Parathyroid adenoma (tissue), 2 donors: ENCODE measurements at regions not wholly inside any gene's neighbourhood (a gene's known extent, or its start where the extent isn't known, plus 50 kb on each side); places are given as distances from the start of the nearest gene placed in this dataset.

Experiments used
- H2AFZ ChIP-seq: fragments of 300-600 bp; sonication (generic); one replicate; pipeline ENCODE4 v1.7.0; 2017; ENCODE audit warnings: antibody characterized with exemption, mild to moderate bottlenecking
- H3K27ac ChIP-seq: fragments of 300-600 bp; sonication (generic); one replicate; pipeline ENCODE4 v1.7.0; 2017
- H3K27me3 ChIP-seq: fragments of 300-600 bp; sonication (generic); one replicate; pipeline ENCODE4 v1.7.0; 2017; ENCODE audit warnings: low read length; ENCODE audit not compliant: control insufficient read depth, insufficient read depth
- H3K36me3 ChIP-seq: fragments of 300-600 bp; sonication (generic); one replicate; pipeline ENCODE4 v1.7.0; 2017; ENCODE audit warnings: low read length; ENCODE audit not compliant: control insufficient read depth, insufficient read depth
- H3K4me1 ChIP-seq: fragments of 300-600 bp; sonication (generic); one replicate; pipeline ENCODE4 v1.7.0; 2017; ENCODE audit warnings: control low read depth
- H3K4me2 ChIP-seq: fragments of 300-600 bp; sonication (generic); one replicate; pipeline ENCODE4 v1.7.0; 2017; ENCODE audit warnings: low read length
- H3K4me3 ChIP-seq: fragments of 300-600 bp; sonication (generic); one replicate; pipeline ENCODE4 v1.7.0; 2017; ENCODE audit warnings: low read depth, low read length
- H3K79me2 ChIP-seq: fragments of 300-600 bp; sonication (generic); one replicate; pipeline ENCODE4 v1.7.0; 2017; ENCODE audit warnings: control low read depth
- H3K9ac ChIP-seq: fragments of 300-600 bp; sonication (generic); one replicate; pipeline ENCODE4 v1.7.0; 2017; ENCODE audit warnings: mild to moderate bottlenecking
- H3K9me3 ChIP-seq: fragments of 300-600 bp; sonication (generic); one replicate; pipeline ENCODE4 v1.7.0; 2017; ENCODE audit warnings: low read length; ENCODE audit not compliant: control insufficient read depth
- TF ChIP-seq, protein P1 (sequence below): fragments of 300-600 bp; sonication (generic); IDR thresholded peaks from one replicate; pipeline ENCODE4 v1.7.0; 2017; ENCODE audit warnings: antibody characterized with exemption, mild to moderate bottlenecking
- donor health status: primary hyperparathyroidism.

DNA sequence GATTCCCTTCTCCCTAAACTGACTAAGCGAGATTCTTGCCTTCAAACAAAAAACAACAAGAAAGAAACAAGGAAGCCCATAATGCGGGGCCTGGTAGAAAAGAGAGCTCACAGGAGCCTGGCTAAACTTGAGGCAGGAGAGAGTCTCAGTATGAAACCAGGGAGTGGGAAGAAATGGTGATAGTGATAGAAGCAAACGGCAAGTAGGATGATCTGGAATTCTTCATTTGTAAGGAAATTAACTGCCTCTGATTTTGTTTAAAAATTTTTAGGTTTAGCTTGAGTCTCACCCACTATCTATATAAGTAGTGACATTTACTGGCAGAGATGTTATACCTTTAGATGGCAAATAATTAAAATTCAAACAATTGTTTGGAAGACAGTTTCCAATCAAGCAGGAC is 1356.5 kb upstream of the LRRTM1 start:
- H3K4me3 ChIP-seq, result no peak overlapping the region
- H3K9ac ChIP-seq, result no peak overlapping the region
- no peak overlapping the region for H2AFZ ChIP-seq
- no peaks in the 10 kb centered on the region for H3K79me2 ChIP-seq
- no peak overlapping the region for H3K4me2 ChIP-seq
- no peak overlapping the region for H3K27ac ChIP-seq
- TF ChIP-seq, protein P1, sequence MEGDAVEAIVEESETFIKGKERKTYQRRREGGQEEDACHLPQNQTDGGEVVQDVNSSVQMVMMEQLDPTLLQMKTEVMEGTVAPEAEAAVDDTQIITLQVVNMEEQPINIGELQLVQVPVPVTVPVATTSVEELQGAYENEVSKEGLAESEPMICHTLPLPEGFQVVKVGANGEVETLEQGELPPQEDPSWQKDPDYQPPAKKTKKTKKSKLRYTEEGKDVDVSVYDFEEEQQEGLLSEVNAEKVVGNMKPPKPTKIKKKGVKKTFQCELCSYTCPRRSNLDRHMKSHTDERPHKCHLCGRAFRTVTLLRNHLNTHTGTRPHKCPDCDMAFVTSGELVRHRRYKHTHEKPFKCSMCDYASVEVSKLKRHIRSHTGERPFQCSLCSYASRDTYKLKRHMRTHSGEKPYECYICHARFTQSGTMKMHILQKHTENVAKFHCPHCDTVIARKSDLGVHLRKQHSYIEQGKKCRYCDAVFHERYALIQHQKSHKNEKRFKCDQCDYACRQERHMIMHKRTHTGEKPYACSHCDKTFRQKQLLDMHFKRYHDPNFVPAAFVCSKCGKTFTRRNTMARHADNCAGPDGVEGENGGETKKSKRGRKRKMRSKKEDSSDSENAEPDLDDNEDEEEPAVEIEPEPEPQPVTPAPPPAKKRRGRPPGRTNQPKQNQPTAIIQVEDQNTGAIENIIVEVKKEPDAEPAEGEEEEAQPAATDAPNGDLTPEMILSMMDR, result no peak
- H3K36me3 ChIP-seq, result no peaks in the 10 kb centered on the region
- H3K4me1 ChIP-seq, result no peaks in the 10 kb centered on the region
- no peaks in the 10 kb centered on the region for H3K27me3 ChIP-seq
- H3K9me3 ChIP-seq, result no peaks in the 10 kb centered on the region

DNA sequence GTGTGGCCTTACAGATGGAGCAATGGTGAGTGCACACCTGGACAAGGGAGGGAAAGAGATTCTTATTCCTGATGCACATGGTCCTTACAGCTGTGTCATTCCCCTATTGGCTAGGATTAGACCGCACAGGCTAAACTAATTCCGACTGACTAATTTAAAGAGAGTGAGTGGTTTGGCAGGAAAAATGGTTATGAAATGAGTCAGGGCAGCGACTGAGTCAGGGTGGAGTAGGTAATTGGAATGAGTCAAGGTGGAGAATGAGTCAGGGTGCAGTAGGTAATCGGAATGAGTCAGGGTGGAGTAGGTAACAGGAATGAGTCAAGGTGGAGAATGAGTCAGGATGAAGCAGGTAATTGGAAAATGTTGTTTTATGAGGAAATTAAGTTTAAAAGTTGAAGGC is 1353.7 kb upstream of the LRRTM1 start:
- H3K9ac ChIP-seq, result no peak overlapping the region
- H3K4me1 ChIP-seq, result no peaks in the 10 kb centered on the region
- no peak overlapping the region for H3K4me3 ChIP-seq
- H3K4me2 ChIP-seq, result no peak overlapping the region
- no peaks in the 10 kb centered on the region for H3K27me3 ChIP-seq
- H3K9me3 ChIP-seq, result no peaks in the 10 kb centered on the region
- no peaks in the 10 kb centered on the region for H3K79me2 ChIP-seq
- TF ChIP-seq, protein P1, result no peak
- no peaks in the 10 kb centered on the region for H3K36me3 ChIP-seq
- no peak overlapping the region for H3K27ac ChIP-seq
- no peak overlapping the region for H2AFZ ChIP-seq

DNA sequence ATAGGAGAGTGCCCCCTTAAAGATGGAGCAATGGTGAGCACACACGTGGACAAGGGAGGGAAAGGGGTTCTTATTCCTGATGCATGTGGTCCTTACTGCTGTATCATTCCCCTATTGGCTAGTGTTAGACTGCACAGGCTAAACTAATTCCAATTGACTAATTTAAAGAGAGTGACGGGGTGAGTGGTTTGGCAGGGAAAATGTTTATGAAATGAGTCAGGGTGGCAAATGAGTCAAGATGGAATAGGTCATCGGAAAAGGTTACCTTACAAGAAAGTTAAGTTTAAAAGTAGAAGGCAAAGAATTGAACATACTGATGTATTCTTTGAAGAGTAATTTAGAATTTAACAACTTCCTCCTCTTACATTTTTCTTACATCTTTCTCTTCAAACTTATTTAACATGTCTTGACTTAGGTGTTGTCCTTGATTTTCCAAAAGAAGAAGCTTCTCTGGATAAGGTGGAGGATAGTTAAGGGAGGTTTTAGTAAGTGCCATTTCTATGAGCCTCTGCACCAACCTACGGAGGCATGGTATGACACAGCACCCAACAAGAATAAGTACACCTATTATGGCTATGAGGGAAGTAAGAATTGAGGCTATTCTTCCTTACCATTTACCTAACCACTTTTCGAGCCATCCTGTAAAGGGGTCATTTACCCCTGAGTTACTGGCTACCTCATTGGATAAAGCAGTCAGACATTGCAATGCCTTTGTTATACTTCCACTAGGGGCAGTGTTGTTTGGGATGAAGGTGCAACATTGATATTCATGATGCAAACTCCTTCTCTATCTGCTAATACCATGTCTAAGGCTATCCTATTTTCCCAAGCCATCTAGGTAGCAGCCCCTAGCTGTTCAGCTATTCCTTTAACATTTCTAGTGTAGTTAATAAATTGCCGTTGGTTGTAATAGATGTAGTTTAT is 1345.8 kb upstream of the LRRTM1 start:
- TF ChIP-seq, protein P1, result no peak
- Histone ChIP-seq H3K4me2 (no peak overlapping the region), H3K36me3 (no peaks in the 10 kb centered on the region), H3K79me2 (no peaks in the 10 kb centered on the region), H3K4me3 (no peak overlapping the region), H2AFZ (no peak overlapping the region), H3K9me3 (no peaks in the 10 kb centered on the region), H3K4me1 (no peaks in the 10 kb centered on the region), H3K27me3 (no peaks in the 10 kb centered on the region), H3K27ac (no peak overlapping the region), H3K9ac (no peak overlapping the region)

DNA sequence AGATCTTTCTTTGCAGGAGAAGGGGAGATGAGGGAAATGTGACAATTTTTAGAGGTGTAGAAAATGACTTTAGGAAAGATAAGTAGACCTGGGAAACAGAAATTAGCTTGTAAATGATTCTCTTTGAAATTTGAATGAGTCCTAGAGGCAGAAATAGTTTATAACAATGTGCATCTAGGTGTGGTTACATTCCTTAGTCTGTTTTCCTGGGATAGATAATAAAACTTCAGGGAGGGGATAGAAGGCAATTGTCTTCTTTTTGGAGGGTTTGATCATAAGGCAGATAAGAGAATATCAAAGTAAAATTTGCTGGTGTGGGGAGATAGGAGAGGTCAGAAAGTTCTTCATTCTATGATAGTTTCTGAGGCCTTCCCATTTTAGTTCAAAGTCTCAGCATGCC is 1344.3 kb upstream of the LRRTM1 start:
- Histone ChIP-seq H3K4me2 (no peak overlapping the region), H3K4me3 (no peak overlapping the region), H2AFZ (no peak overlapping the region), H3K9me3 (no peaks in the 10 kb centered on the region), H3K27me3 (no peaks in the 10 kb centered on the region), H3K36me3 (no peaks in the 10 kb centered on the region), H3K4me1 (no peaks in the 10 kb centered on the region), H3K27ac (no peak overlapping the region), H3K9ac (no peak overlapping the region), H3K79me2 (no peaks in the 10 kb centered on the region)
- TF ChIP-seq, protein P1, result no peak

DNA sequence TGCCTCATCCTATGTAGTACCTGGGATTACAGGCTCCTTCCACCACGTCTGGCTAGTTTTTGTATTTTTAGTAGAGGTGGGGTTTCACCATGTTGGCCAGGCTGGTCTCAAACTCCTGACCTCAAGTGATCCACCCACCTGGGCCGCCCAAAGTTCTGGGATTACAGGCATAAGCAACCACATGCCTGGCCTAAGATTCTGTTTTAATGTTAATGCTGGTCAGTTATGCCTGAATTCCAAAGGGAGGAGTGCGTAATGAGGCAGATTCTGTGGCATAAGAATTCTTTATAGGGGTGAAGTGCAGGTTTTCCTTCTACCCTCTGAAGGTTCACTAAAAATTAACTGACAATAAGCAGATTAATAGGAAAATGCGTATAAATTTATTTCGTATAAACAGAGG is 1343.8 kb upstream of the LRRTM1 start:
- H3K4me3 ChIP-seq, result no peak overlapping the region
- no peaks in the 10 kb centered on the region for H3K4me1 ChIP-seq
- no peaks in the 10 kb centered on the region for H3K79me2 ChIP-seq
- H3K4me2 ChIP-seq, result no peak overlapping the region
- no peak overlapping the region for H3K9ac ChIP-seq
- H3K36me3 ChIP-seq, result no peaks in the 10 kb centered on the region
- TF ChIP-seq, protein P1, result no peak
- H3K9me3 ChIP-seq, result no peaks in the 10 kb centered on the region
- no peaks in the 10 kb centered on the region for H3K27me3 ChIP-seq
- H3K27ac ChIP-seq, result no peak overlapping the region
- H2AFZ ChIP-seq, result no peak overlapping the region
